ENCODE measurements at regions not wholly inside any gene's neighbourhood (a gene's known extent, or its start where the extent isn't known, plus 50 kb on each side); places are given as distances from the start of the nearest gene placed in this dataset.
"Not testable (repeated sequence)": the region's sequence is repeated elsewhere in the genome, so short reads cannot be mapped to it uniquely, and the experiment has no call there.

DNA sequence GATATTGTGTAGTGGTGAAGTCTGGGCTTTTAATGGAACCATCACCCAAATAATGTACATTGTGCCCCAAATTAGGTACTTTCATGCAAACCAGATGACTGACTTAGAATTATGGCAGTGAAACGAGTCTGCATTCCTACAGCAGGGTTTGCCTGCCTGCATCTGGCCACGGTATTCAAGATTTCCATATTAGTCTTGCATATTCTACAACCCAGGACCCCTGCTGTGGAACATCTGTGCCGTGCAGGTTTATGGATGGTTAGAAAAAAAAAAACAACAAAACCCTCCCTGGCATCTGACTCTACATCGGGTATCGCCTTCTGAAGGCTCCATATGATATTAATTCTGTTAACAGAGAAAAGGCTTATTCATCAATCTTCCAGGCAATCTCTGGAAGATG, 394.8 kb downstream of the DCDC2C start:
- Histone ChIP-seq H3K27ac (ENCODE audit: low read depth, low read length) (no peak overlapping the region), H4K20me1 (ENCODE audit: insufficient read depth, low read length) (no peaks in the 10 kb centered on the region), H3K4me3 (ENCODE audit: insufficient read depth, low read length) (no peak overlapping the region), H3K79me2 (ENCODE audit: insufficient read depth, low read length) (no peaks in the 10 kb centered on the region), H3K9me3 (ENCODE audit: low read depth, low read length) (peaks cover 3% of the 10 kb centered on the region), H3K36me3 (ENCODE audit: insufficient read depth, low read length) (no peaks in the 10 kb centered on the region), H3K27me3 (ENCODE audit: insufficient read depth, low read length) (no peaks in the 10 kb centered on the region), H3K4me2 (ENCODE audit: insufficient read depth, low read length) (no peak overlapping the region), H3K4me1 (ENCODE audit: insufficient read depth, low read length) (no peaks in the 10 kb centered on the region), H2AFZ (ENCODE audit: low read length) (no peak overlapping the region)
- TF ChIP-seq, protein P1, sequence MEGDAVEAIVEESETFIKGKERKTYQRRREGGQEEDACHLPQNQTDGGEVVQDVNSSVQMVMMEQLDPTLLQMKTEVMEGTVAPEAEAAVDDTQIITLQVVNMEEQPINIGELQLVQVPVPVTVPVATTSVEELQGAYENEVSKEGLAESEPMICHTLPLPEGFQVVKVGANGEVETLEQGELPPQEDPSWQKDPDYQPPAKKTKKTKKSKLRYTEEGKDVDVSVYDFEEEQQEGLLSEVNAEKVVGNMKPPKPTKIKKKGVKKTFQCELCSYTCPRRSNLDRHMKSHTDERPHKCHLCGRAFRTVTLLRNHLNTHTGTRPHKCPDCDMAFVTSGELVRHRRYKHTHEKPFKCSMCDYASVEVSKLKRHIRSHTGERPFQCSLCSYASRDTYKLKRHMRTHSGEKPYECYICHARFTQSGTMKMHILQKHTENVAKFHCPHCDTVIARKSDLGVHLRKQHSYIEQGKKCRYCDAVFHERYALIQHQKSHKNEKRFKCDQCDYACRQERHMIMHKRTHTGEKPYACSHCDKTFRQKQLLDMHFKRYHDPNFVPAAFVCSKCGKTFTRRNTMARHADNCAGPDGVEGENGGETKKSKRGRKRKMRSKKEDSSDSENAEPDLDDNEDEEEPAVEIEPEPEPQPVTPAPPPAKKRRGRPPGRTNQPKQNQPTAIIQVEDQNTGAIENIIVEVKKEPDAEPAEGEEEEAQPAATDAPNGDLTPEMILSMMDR (IDR thresholded peaks at IDR 0.05; ENCODE audit: extremely low read depth, low read depth, low read length) = no peak
- no peak for DNase-seq (ENCODE audit: insufficient read length, low spot score, missing footprints)

DNA sequence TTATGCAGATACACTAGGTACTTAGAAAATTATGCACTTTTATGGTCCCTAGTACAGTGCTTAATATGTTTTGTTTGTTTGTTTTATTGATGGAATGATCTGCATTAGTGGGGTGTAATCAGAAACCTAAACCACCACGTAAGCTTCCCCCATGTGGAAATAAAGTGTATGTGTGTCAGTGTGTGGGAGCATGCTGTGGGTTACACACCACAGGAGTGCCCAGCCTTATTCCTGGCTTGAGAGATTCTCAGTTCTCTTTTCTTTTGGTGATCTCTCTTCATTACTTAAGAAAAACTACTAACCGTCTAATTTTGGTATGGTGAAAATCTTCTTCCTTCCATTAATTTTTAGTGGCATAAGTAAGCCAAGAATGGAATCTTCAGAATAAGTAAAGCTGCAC, 398.6 kb downstream of the DCDC2C start:
- Histone ChIP-seq H2AFZ (ENCODE audit: low read length) (no peak overlapping the region), H3K79me2 (ENCODE audit: insufficient read depth, low read length) (no peaks in the 10 kb centered on the region), H3K4me1 (ENCODE audit: insufficient read depth, low read length) (no peaks in the 10 kb centered on the region), H3K4me2 (ENCODE audit: insufficient read depth, low read length) (no peak overlapping the region), H3K27me3 (ENCODE audit: insufficient read depth, low read length) (no peaks in the 10 kb centered on the region), H3K36me3 (ENCODE audit: insufficient read depth, low read length) (no peaks in the 10 kb centered on the region), H4K20me1 (ENCODE audit: insufficient read depth, low read length) (no peaks in the 10 kb centered on the region), H3K4me3 (ENCODE audit: insufficient read depth, low read length) (no peak overlapping the region), H3K9me3 (ENCODE audit: low read depth, low read length) (peaks cover 3% of the 10 kb centered on the region), H3K27ac (ENCODE audit: low read depth, low read length) (no peak overlapping the region)
- DNase-seq (ENCODE audit: insufficient read length, low spot score, missing footprints) = no peak
- TF ChIP-seq, protein P1 (IDR thresholded peaks at IDR 0.05; ENCODE audit: extremely low read depth, low read depth, low read length) = no peak

DNA sequence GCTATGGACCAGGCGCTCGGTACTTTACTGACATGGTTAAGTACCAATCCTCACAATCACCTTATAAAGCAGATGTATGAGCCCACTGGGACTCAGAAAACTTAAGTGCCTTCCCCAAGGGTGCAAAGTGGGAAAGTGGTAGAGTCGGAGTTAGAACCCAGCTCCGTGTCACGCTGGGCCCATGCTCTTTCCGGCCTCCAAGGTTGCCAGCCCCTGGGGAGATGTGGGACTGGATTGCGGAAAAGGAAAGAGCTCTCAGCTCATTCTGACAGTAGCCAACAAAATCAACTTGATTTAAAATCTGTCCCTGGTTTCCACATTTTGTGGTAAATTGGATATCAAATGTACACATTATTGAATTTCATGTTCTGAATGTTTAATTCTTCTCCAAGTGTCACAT, 403.8 kb downstream of the DCDC2C start:
- H3K4me2 ChIP-seq (ENCODE audit: insufficient read depth, low read length) = no peak overlapping the region
- no peak overlapping the region for H3K4me3 ChIP-seq (ENCODE audit: insufficient read depth, low read length)
- H3K9me3 ChIP-seq (ENCODE audit: low read depth, low read length) = no peaks in the 10 kb centered on the region
- no peaks in the 10 kb centered on the region for H3K79me2 ChIP-seq (ENCODE audit: insufficient read depth, low read length)
- H4K20me1 ChIP-seq (ENCODE audit: insufficient read depth, low read length) = no peaks in the 10 kb centered on the region
- TF ChIP-seq, protein P1 (IDR thresholded peaks at IDR 0.05; ENCODE audit: extremely low read depth, low read depth, low read length) = no peak
- H3K4me1 ChIP-seq (ENCODE audit: insufficient read depth, low read length) = no peaks in the 10 kb centered on the region
- no peak overlapping the region for H2AFZ ChIP-seq (ENCODE audit: low read length)
- H3K36me3 ChIP-seq (ENCODE audit: insufficient read depth, low read length) = no peaks in the 10 kb centered on the region
- H3K27ac ChIP-seq (ENCODE audit: low read depth, low read length) = no peak overlapping the region
- H3K27me3 ChIP-seq (ENCODE audit: insufficient read depth, low read length) = no peaks in the 10 kb centered on the region
- no peak for DNase-seq (ENCODE audit: insufficient read length, low spot score, missing footprints)

DNA sequence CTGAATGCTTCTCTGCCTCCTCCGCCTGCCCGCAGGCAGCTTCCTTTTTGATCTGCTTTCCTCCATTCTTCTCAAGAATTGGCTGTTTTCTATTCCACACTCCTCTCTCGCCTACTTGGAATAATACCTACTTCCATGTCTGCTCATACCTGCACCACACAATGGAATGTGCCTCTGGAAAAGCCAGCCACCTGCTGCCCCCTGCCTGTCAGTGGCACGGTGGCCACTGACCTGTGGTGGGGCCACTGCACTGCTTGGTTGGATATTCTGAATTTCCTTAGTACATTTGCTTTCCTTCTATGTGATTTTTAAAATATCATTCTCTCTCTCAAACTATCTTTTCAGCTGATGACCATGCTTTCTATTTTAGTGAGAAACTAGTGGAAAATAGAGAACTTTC, 406.9 kb downstream of the DCDC2C start:
- Histone ChIP-seq H4K20me1 (ENCODE audit: insufficient read depth, low read length) (no peaks in the 10 kb centered on the region), H3K4me3 (ENCODE audit: insufficient read depth, low read length) (no peak overlapping the region), H3K27me3 (ENCODE audit: insufficient read depth, low read length) (no peaks in the 10 kb centered on the region), H3K79me2 (ENCODE audit: insufficient read depth, low read length) (no peaks in the 10 kb centered on the region), H3K36me3 (ENCODE audit: insufficient read depth, low read length) (no peaks in the 10 kb centered on the region), H3K4me2 (ENCODE audit: insufficient read depth, low read length) (no peak overlapping the region), H3K9me3 (ENCODE audit: low read depth, low read length) (no peaks in the 10 kb centered on the region), H2AFZ (ENCODE audit: low read length) (no peak overlapping the region), H3K27ac (ENCODE audit: low read depth, low read length) (no peak overlapping the region), H3K4me1 (ENCODE audit: insufficient read depth, low read length) (no peaks in the 10 kb centered on the region)
- TF ChIP-seq, protein P1 (IDR thresholded peaks at IDR 0.05; ENCODE audit: extremely low read depth, low read depth, low read length) = no peak
- no peak for DNase-seq (ENCODE audit: insufficient read length, low spot score, missing footprints)

DNA sequence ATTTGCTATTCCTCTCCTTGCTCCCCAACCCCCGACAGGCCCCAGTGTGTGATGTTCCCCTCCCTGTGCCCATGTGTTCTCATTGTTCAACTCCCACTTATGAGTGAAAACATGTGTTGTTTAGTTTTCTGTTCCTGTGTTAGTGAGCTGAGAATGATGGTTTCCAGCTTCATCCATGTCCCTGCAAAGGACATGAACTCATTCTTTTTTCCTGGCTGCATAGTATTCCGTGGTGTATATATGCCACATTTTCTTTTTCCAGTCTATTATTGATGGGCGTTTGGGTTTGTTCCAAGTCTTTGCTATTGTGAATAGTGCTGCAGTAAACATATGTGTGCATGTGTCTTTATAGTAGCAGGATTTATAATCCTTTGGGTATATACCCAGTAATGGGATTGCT, 412.1 kb downstream of the DCDC2C start:
- not testable (repeated sequence) for H3K27me3 ChIP-seq (ENCODE audit: insufficient read depth, low read length); H3K4me1 ChIP-seq (ENCODE audit: insufficient read depth, low read length); H3K9me3 ChIP-seq (ENCODE audit: low read depth, low read length); H3K79me2 ChIP-seq (ENCODE audit: insufficient read depth, low read length); H3K4me3 ChIP-seq (ENCODE audit: insufficient read depth, low read length); H3K4me2 ChIP-seq (ENCODE audit: insufficient read depth, low read length); H4K20me1 ChIP-seq (ENCODE audit: insufficient read depth, low read length); H3K36me3 ChIP-seq (ENCODE audit: insufficient read depth, low read length); DNase-seq (ENCODE audit: insufficient read length, low spot score, missing footprints); H3K27ac ChIP-seq (ENCODE audit: low read depth, low read length); H2AFZ ChIP-seq (ENCODE audit: low read length)
